Mesodermal cell (in vitro differentiated cells): ENCODE measurements at regions not wholly inside any gene's neighbourhood (a gene's known extent, or its start where the extent isn't known, plus 50 kb on each side); places are given as distances from the start of the nearest gene placed in this dataset.
"Not testable (repeated sequence)": the region's sequence is repeated elsewhere in the genome, so short reads cannot be mapped to it uniquely, and the experiment has no call there.

Source experiments
- H3K27ac ChIP-seq: 2 replicates; pipeline ENCODE4 v1.7.0; 2013; ENCODE audit warnings: mild to moderate bottlenecking, low read depth, low read length, moderate library complexity; ENCODE audit not compliant: severe bottlenecking
- H3K36me3 ChIP-seq: 2 replicates; pipeline ENCODE4 v1.7.1; 2013; ENCODE audit warnings: mild to moderate bottlenecking, low read length, moderate library complexity; ENCODE audit not compliant: control insufficient read depth, insufficient read depth
- H3K4me1 ChIP-seq: one replicate; pipeline ENCODE4 v1.7.1; 2013; ENCODE audit warnings: mild to moderate bottlenecking, low read length; ENCODE audit not compliant: insufficient read depth, control insufficient read depth, poor library complexity, severe bottlenecking
- H3K4me3 ChIP-seq: 2 replicates; pipeline ENCODE4 v1.7.0; 2013; ENCODE audit warnings: low read length, control low read depth, mild to moderate bottlenecking; ENCODE audit not compliant: insufficient read depth, poor library complexity, severe bottlenecking; ENCODE audit errors: extremely low read depth
- H3K9me3 ChIP-seq: 2 replicates; pipeline ENCODE4 v1.7.1; 2013; ENCODE audit warnings: mild to moderate bottlenecking, low read length, moderate library complexity; ENCODE audit not compliant: control insufficient read depth
- WGBS, 2 experiments: methylation state at CpG; one replicate each; pipeline ENCODE4 v1.1.5; 2013; ENCODE audit warnings: missing lambda C conversion rate in 2 of 2; ENCODE audit not compliant: insufficient coverage in 2 of 2; 5-methylcytosine and 5-hydroxymethylcytosine counted together

DNA sequence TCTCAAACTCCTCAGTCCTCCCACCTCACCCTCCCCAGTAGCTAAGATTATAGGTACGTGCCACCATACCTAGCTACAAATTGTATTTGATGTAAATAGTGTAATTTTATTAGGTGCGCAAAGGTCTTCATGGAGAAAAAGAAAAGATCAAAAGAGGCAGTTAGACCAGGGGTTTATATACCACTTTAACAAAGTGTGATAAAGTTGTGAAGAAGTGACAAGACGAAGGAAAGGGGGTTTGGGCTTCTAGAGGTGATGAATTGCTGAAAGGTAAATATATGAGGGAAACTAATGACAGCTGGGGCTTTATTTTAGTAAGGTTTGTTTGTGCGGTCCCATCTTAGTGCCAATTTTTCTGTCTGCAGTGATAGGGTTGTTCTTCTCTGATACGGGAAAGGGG is 105.3 kb downstream of the CD24 start:
- H3K4me3 ChIP-seq = no peak overlapping the region
- no peak overlapping the region for H3K27ac ChIP-seq
- H3K36me3 ChIP-seq = no peaks in the 10 kb centered on the region
- H3K9me3 ChIP-seq = peaks cover 11% of the 10 kb centered on the region
- no peaks in the 10 kb centered on the region for H3K4me1 ChIP-seq
- 93 to 100% methylated on average over 2 to 3 of the region's 5 CpGs for WGBS, 2 experiments

- no peak overlapping the region for H3K27ac ChIP-seq
- H3K9me3 ChIP-seq = peaks cover 17% of the 10 kb centered on the region
- H3K36me3 ChIP-seq = no peaks in the 10 kb centered on the region
- WGBS, 2 experiments = 88 to 91% methylated on average over 14 to 15 of the region's 15 CpGs
- no peaks in the 10 kb centered on the region for H3K4me1 ChIP-seq
- no peak overlapping the region for H3K4me3 ChIP-seq
These were observed 107.5 kb downstream of the CD24 start for GRCh38 chr6:106866875-106867658.

DNA sequence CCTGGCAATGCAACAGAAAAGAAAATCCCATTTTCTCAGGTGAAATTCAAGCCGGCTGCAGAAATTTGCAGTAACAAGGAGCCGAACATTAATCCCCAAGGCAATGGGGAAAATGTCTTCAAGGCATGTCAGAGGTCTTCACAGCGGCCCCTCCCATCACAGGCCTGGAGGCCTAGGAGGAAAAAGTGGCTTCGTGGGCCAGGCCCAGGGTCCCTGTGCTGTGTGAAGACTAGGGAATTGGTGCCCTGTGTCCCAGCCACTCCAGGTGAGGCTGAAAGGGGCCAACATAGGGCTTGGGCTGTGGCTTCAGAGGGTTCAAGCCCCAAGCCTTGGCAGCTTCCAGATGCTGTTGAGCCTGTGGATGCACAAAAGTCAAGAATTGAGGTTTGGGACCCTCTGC is 111.7 kb downstream of the CD24 start:
- Histone ChIP-seq H3K36me3 (no peaks in the 10 kb centered on the region), H3K9me3 (peaks cover 10% of the 10 kb centered on the region), H3K4me1 (peaks cover 7% of the 10 kb centered on the region), H3K27ac (no peak overlapping the region), H3K4me3 (no peak overlapping the region)
- 90 to 95% methylated on average over 3 to 4 of the region's 4 CpGs for WGBS, 2 experiments

DNA sequence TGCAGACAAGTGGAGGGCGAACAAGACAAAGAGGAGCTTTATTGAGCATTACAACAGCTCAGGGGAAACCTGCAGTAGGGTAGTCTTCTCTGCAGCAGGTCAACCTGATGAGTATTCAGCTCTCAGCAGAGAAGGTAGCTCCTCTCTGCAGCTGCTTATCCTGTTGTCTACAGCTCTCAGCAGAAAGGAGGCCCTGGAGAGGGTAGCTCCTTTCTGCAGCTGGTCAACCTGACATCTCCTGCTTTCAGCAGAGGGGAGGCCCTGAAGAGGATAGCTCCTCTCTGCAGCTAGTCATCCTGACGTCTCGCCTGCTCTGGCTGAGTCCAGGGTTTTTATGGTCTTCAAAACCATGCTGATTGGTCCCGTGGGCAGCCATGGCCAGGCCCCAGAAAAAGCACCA is 113.6 kb downstream of the CD24 start:
- Histone ChIP-seq H3K9me3 (peaks cover 6% of the 10 kb centered on the region), H3K36me3 (no peaks in the 10 kb centered on the region), H3K4me3 (no peak overlapping the region), H3K4me1 (peaks cover 7% of the 10 kb centered on the region), H3K27ac (no peak overlapping the region)
- WGBS, 2 experiments = 92 to 100% methylated on average over 3 of the region's 4 CpGs

- no peak overlapping the region for H3K27ac ChIP-seq
- H3K36me3 ChIP-seq = no peaks in the 10 kb centered on the region
- no peak overlapping the region for H3K4me3 ChIP-seq
- WGBS, 2 experiments = 100% methylated on average over 3 of the region's 3 CpGs
- peaks cover 6% of the 10 kb centered on the region for H3K9me3 ChIP-seq
- H3K4me1 ChIP-seq = peaks cover 7% of the 10 kb centered on the region
These were observed 115.9 kb downstream of the CD24 start for GRCh38 chr6:106858653-106859092.

- WGBS, 2 experiments = 91 to 94% methylated on average over 6 to 8 of the region's 9 CpGs
- H3K36me3 ChIP-seq = no peaks in the 10 kb centered on the region
- peaks cover 7% of the 10 kb centered on the region for H3K4me1 ChIP-seq
- peaks cover 6% of the 10 kb centered on the region for H3K9me3 ChIP-seq
- H3K27ac ChIP-seq = no peak overlapping the region
- H3K4me3 ChIP-seq = no peak overlapping the region
These were observed 116.5 kb downstream of the CD24 start for GRCh38 chr6:106857771-106858652.

GRCh38 chr6:106857310-106857709 is 117.2 kb downstream of the CD24 start:
- not testable (repeated sequence) for H3K27ac ChIP-seq
- WGBS, 2 experiments = 100% methylated on average over 2 of the region's 2 CpGs; no CpG with 5 or more reads in 1 of the 2 experiments

DNA sequence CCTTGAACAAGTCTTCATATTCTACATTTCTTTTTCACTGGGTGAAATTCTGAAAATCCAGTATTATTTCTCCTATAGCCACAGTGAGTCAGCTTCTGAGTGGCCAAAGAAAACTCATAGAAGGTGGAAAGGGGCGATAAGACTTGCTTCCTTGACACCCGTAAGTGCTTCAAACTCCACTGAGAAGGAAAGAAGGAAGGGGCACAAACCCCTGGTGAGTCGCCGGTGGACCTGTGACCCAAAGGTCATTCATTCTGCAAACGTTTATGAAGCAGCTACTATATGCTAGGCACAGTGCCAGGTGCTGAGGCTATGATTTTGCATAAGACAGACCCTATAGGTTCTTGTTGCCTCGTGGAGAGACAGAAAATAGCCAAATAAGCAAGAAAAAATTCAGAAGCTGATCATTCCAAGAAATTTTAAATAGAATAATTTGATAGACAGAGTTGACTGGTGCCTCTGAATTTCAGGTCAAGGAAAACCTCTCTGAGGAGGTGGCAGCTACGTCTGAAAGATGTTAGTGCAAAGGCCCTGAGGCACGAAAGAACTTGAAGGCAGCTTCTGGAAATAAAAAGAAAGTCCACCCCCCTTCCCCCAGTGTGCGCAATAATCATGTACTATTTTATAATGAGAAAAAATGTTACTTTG is 118.2 kb downstream of the CD24 start:
- H3K36me3 ChIP-seq = no peaks in the 10 kb centered on the region
- peaks cover 7% of the 10 kb centered on the region for H3K4me1 ChIP-seq
- 93 to 96% methylated on average over 5 to 6 of the region's 9 CpGs for WGBS, 2 experiments
- peaks cover 14% of the 10 kb centered on the region for H3K9me3 ChIP-seq
- H3K4me3 ChIP-seq = no peak overlapping the region
- H3K27ac ChIP-seq = no peak overlapping the region

More at GRCh38 chr6:106857310-106857709, 117.2 kb downstream of the CD24 start:
- H3K36me3 ChIP-seq, H3K4me1 ChIP-seq, H3K9me3 ChIP-seq, H3K4me3 ChIP-seq: not testable (repeated sequence)

DNA sequence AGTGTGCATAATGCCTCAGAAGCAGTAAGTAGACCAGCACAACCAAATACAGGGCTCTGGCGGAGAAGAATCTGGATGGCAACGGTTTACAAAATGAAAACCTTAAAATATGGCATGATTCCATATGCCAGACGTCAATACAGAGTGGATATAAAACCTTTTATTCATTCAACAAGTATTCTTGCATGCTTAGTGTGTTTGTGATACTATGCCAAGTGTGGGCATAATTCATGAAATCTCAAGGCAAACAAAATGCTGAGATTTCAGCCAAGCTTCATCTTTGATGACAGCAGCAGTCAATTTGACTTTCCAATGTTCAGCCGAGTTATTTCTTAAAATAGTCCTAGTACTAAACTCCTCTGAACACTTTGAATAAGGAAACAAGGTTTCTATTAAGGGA is 119.4 kb downstream of the CD24 start:
- Histone ChIP-seq H3K27ac (no peak overlapping the region), H3K4me3 (no peak overlapping the region), H3K4me1 (peaks cover 7% of the 10 kb centered on the region), H3K36me3 (no peaks in the 10 kb centered on the region), H3K9me3 (peaks cover 14% of the 10 kb centered on the region)
- WGBS, 2 experiments = 100% methylated on average over 3 of the region's 4 CpGs; no CpG with 5 or more reads in 1 of the 2 experiments

- Histone ChIP-seq H3K36me3 (no peaks in the 10 kb centered on the region), H3K27ac (no peak overlapping the region), H3K9me3 (peaks cover 14% of the 10 kb centered on the region), H3K4me3 (no peak overlapping the region), H3K4me1 (no peaks in the 10 kb centered on the region)
- WGBS, 2 experiments = 71 to 91% methylated on average over 4 of the region's 6 CpGs
These were observed 124.7 kb downstream of the CD24 start for GRCh38 chr6:106849676-106850332.
